GM23338 (cell line): ENCODE measurements at regions not wholly inside any gene's neighbourhood (a gene's known extent, or its start where the extent isn't known, plus 50 kb on each side); places are given as distances from the start of the nearest gene placed in this dataset.

ENCODE experiments used
- ATAC-seq: fragments of 200-7000 bp; cut with Tn5 transposase; 3 replicates; pipeline ENCODE4 v1.9.1; 2020
- DNase-seq: peaks from one replicate; pipeline ENCODE4 v3.0.0-alpha.2; 2015; ENCODE audit warnings: low spot score
- H2AFZ ChIP-seq: fragments of 200-600 bp; sonication (generic); 2 replicates; pipeline ENCODE4 v1.8.0; 2016; ENCODE audit warnings: antibody characterized with exemption, mild to moderate bottlenecking, moderate library complexity
- H3F3A ChIP-seq: fragments of 200-600 bp; sonication (generic); replicated peaks from 2 replicates; pipeline ENCODE4 v1.8.0; 2017; ENCODE audit warnings: antibody characterized with exemption, mixed run types, low read depth
- H3K27ac ChIP-seq: fragments of 200-600 bp; sonication (generic); 2 replicates; pipeline ENCODE4 v1.6.1; 2016; ENCODE audit warnings: low read depth
- H3K27me3 ChIP-seq: fragments of 200-600 bp; sonication (generic); 2 replicates; pipeline ENCODE4 v1.8.0; 2016; ENCODE audit warnings: mild to moderate bottlenecking, mixed run types, moderate library complexity; ENCODE audit not compliant: insufficient read depth
- H3K36me3 ChIP-seq: fragments of 200-600 bp; sonication (generic); 2 replicates; pipeline ENCODE4 v1.8.0; 2016; ENCODE audit warnings: mild to moderate bottlenecking; ENCODE audit not compliant: insufficient read depth
- H3K4me1 ChIP-seq: fragments of 200-600 bp; sonication (generic); 2 replicates; pipeline ENCODE4 v1.8.0; 2016; ENCODE audit warnings: mild to moderate bottlenecking, moderate library complexity; ENCODE audit not compliant: insufficient read depth
- H3K4me2 ChIP-seq: fragments of 200-600 bp; sonication (generic); 2 replicates; pipeline ENCODE4 v1.7.1; 2017; ENCODE audit warnings: mixed run types
- H3K4me3 ChIP-seq: fragments of 200-600 bp; sonication (generic); 2 replicates; pipeline ENCODE4 v1.6.1; 2016; ENCODE audit warnings: mixed run types
- H3K79me2 ChIP-seq: fragments of 200-600 bp; sonication (generic); replicated peaks from 2 replicates; pipeline ENCODE4 v1.8.0; 2017; ENCODE audit warnings: mild to moderate bottlenecking; ENCODE audit not compliant: insufficient read depth
- H3K9me2 ChIP-seq: fragments of 200-600 bp; sonication (generic); 2 replicates; pipeline ENCODE4 v1.8.0; 2017; ENCODE audit not compliant: insufficient read depth
- H4K20me1 ChIP-seq: fragments of 200-600 bp; sonication (generic); replicated peaks from 2 replicates; pipeline ENCODE4 v1.8.0; 2017; ENCODE audit warnings: mild to moderate bottlenecking; ENCODE audit not compliant: insufficient read depth
- H3K27ac Mint-ChIP-seq: 2 replicates; pipeline ENCODE4 v1.8.0; 2020; ENCODE audit warnings: inconsistent platforms, mild to moderate bottlenecking, moderate library complexity, mixed read lengths
- H3K27me3 Mint-ChIP-seq: 3 replicates; pipeline ENCODE4 v1.8.0; 2022; ENCODE audit warnings: low read depth, mild to moderate bottlenecking, moderate library complexity, mixed read lengths, inconsistent platforms; ENCODE audit not compliant: insufficient read depth, poor library complexity
- H3K36me3 Mint-ChIP-seq: 3 replicates; pipeline ENCODE4 v1.8.0; 2021; ENCODE audit warnings: low read depth, mild to moderate bottlenecking, inconsistent platforms, moderate library complexity, mixed read lengths
- H3K4me1 Mint-ChIP-seq: 3 replicates; pipeline ENCODE4 v1.8.0; 2020; ENCODE audit warnings: mild to moderate bottlenecking, inconsistent platforms, mixed read lengths
- H3K4me3 Mint-ChIP-seq: 3 replicates; pipeline ENCODE4 v1.8.0; 2021; ENCODE audit warnings: moderate library complexity, mild to moderate bottlenecking, inconsistent platforms, mixed read lengths
- H3K9me3 Mint-ChIP-seq: 3 replicates; pipeline ENCODE4 v1.8.0; 2020; ENCODE audit warnings: moderate library complexity, mild to moderate bottlenecking, inconsistent platforms, mixed read lengths
- ETS1 ChIP-seq: IDR thresholded peaks from 2 replicates; pipeline ENCODE4 v1.6.1; 2016; ENCODE audit warnings: antibody characterized with exemption
- EZH2 ChIP-seq: fragments of 200-600 bp; sonication (generic); IDR thresholded peaks from one replicate; pipeline ENCODE4 v1.8.0; 2017; ENCODE audit warnings: antibody characterized with exemption, mild to moderate bottlenecking, low read depth; ENCODE audit not compliant: unreplicated experiment
- EZH2phosphoT487 ChIP-seq: fragments of 200-600 bp; sonication (generic); IDR thresholded peaks from one replicate; pipeline ENCODE4 v1.8.1; 2018; ENCODE audit warnings: antibody characterized with exemption; ENCODE audit not compliant: unreplicated experiment
- JUNB ChIP-seq: IDR thresholded peaks from one replicate; pipeline ENCODE4 v1.6.1; 2016; ENCODE audit warnings: antibody characterized with exemption; ENCODE audit not compliant: unreplicated experiment
- NANOG ChIP-seq: IDR thresholded peaks from 2 replicates; pipeline ENCODE4 v1.6.1; 2016; ENCODE audit warnings: antibody characterized with exemption, borderline replicate concordance
- POLR2AphosphoS5 ChIP-seq: IDR thresholded peaks from 2 replicates; pipeline ENCODE4 v1.6.1; 2016; ENCODE audit warnings: antibody characterized with exemption, low read depth
- REST ChIP-seq: IDR thresholded peaks from one replicate; pipeline ENCODE4 v1.6.1; 2018; ENCODE audit warnings: antibody characterized with exemption; ENCODE audit not compliant: unreplicated experiment
- STAT1 ChIP-seq: IDR thresholded peaks from one replicate; pipeline ENCODE4 v1.6.1; 2016; ENCODE audit warnings: antibody characterized with exemption; ENCODE audit not compliant: unreplicated experiment
- ZNF114 ChIP-seq: fragments of 250-450 bp; sonication (Bioruptor Pico); IDR thresholded peaks from 2 replicates; pipeline ENCODE4 v1.5.0; 2020; ENCODE audit warnings: mild to moderate bottlenecking, moderate library complexity
- ZNF331 ChIP-seq: fragments of 250-450 bp; sonication (Bioruptor Pico); IDR thresholded peaks from 2 replicates; pipeline ENCODE4 v1.5.0; 2020; ENCODE audit warnings: low read depth, mild to moderate bottlenecking, moderate library complexity
- ZNF462 ChIP-seq: fragments of 250-450 bp; sonication (Bioruptor Pico); IDR thresholded peaks from 2 replicates; pipeline ENCODE4 v1.5.0; 2020; ENCODE audit warnings: mild to moderate bottlenecking, moderate library complexity

- no peak for TF ChIP-seq POLR2AphosphoS5
- no peak for TF ChIP-seq ETS1
- no peak for TF ChIP-seq JUNB
- TF ChIP-seq EZH2: no peak
- TF ChIP-seq NANOG: no peak
- no peak for TF ChIP-seq EZH2phosphoT487
- TF ChIP-seq ZNF114 (CRISPR knock-in tag): no peak
- TF ChIP-seq ZNF331 (CRISPR knock-in tag): no peak
Measured at GRCh38 chr3:153976891-153977554, 144.2 kb upstream of the ARHGEF26 start (continued).

GRCh38 chr3:153978006-153978405 lies 143.2 kb upstream of the ARHGEF26 start:
- Histone ChIP-seq H3K79me2 (no peaks in the 10 kb centered on the region), H3K36me3 (no peaks in the 10 kb centered on the region), H3K27me3 (no peaks in the 10 kb centered on the region), H3K27ac (no peak overlapping the region), H3K9me2 (no peaks in the 10 kb centered on the region; the same call in 1 of the 2 replicates), H3K4me1 (no peaks in the 10 kb centered on the region), H3K4me3 (no peak overlapping the region), H3F3A (no peaks in the 10 kb centered on the region), H3K4me2 (no peak overlapping the region), H2AFZ (no peak overlapping the region), H4K20me1 (no peaks in the 10 kb centered on the region)
- no peaks in the 10 kb centered on the region; the same call in 1 of the 3 replicates for H3K36me3 Mint-ChIP-seq
- H3K4me3 Mint-ChIP-seq: no peak overlapping the region
- H3K9me3 Mint-ChIP-seq: no peaks in the 10 kb centered on the region
- H3K27ac Mint-ChIP-seq: no peak overlapping the region
- no peaks in the 10 kb centered on the region for H3K27me3 Mint-ChIP-seq
- peaks cover 8% of the 10 kb centered on the region; the same call in 1 of the 3 replicates for H3K4me1 Mint-ChIP-seq
- DNase-seq (no peak), ATAC-seq (no peak)
- TF ChIP-seq ETS1 (no peak), JUNB (no peak), POLR2AphosphoS5 (no peak), REST (no peak), ZNF331 (CRISPR knock-in tag) (no peak), NANOG (no peak), ZNF462 (no peak), STAT1 (no peak)
